HK-2 (cell line): ENCODE measurements at regions not wholly inside any gene's neighbourhood (a gene's known extent, or its start where the extent isn't known, plus 50 kb on each side); places are given as distances from the start of the nearest gene placed in this dataset.
"Not testable (repeated sequence)": the region's sequence is repeated elsewhere in the genome, so short reads cannot be mapped to it uniquely, and the experiment has no call there.

Source experiments
- DNase-seq: peaks from one replicate; pipeline ENCODE4 v3.0.0-alpha.2; 2018; ENCODE audit not compliant: unreplicated experiment

DNA sequence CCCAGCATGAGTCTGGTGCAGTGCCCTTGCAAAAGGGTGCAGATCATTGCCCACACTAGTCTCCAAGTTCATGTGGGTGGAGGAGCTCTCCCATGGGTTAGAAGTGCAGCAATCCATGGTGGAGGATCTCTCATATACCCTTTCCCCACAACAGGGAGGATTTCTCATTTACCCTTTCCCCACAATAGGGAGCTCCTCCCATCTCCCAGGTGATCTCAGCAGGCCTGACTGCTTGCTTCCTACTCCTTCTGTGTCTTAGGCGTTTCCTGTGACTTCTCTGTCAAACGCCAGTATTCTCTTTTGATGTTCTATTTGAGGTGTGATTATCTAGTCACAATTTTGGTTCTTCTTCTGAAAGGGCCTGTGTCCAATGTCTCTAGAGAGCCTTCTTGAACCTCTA lies 133.8 kb upstream of the RFX3 start:
- DNase-seq = no peak

DNA sequence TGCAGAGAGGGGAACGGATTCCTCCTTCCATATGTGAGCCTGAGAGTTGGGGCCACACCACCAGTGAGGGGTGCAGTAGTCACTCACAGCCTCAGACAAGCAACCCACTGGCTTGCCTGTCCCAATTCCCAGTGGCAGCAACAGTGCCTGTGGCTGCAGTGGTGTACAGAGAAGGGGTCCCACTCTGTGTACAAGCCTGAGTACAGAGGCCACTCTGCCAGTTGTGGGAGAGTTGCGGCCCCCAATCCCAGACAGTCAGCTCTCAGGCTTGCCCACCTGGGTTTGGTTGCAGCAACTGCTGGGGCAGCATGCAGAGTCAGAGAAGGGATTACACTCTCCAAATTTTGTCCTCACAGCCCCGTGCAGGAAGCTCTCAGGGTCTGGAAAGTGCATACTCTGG lies 133.2 kb upstream of the RFX3 start:
- no peak for DNase-seq

GRCh38 chr9:3656224-3656623 lies 130.4 kb upstream of the RFX3 start:
- no peak for DNase-seq

GRCh38 chr9:3650994-3651622 lies 125.3 kb upstream of the RFX3 start:
- no peak for DNase-seq

DNA sequence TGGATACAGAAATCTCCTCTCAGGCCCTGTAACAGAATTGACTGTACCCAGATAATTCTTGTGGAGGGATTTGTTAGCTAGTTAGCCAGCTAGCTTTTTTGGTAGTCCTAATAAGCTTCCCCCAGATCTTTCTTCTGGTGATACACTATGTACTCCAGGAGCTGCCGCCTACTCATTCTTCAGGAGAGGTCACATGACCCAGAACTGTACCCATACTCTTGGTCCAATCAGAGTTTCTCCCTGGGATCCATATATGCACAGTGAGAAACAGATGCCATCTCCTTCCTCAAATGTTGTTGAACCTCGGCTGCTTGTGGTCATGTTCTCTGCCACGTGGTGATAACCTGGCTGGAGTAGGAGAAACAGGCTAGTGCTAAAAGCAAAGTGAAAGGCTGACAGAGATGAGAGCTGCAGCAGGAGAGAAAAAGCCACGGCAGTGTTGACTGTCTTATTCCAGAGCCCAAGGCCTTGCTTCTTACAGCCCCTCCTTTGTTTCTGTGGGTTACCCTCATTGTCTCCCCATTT lies 123.0 kb upstream of the RFX3 start:
- no peak for DNase-seq

GRCh38 chr9:3648266-3648665 lies 122.5 kb upstream of the RFX3 start:
- no peak for DNase-seq

- no peak for DNase-seq
Measured at GRCh38 chr9:3647652-3648051, 121.9 kb upstream of the RFX3 start.

DNA sequence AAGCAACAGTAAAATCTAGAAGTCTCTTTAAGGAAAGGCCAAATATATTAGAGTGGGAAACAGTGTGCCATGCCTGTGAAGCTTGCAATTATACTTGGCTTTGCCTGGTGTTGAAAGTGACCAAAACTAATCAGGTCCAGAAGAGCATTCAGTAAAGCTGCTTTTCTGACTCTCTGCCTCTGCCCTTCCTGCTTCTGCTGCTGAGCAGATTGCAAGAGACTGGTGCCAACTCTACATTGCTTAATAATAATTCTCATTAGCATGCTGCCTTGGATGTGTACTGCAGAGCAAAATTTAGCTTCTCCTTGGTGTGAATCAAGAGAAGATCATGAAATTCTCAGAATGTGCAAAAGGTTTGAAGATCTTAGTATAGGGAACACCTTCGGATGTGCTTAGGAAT lies 120.4 kb upstream of the RFX3 start:
- no peak for DNase-seq

DNA sequence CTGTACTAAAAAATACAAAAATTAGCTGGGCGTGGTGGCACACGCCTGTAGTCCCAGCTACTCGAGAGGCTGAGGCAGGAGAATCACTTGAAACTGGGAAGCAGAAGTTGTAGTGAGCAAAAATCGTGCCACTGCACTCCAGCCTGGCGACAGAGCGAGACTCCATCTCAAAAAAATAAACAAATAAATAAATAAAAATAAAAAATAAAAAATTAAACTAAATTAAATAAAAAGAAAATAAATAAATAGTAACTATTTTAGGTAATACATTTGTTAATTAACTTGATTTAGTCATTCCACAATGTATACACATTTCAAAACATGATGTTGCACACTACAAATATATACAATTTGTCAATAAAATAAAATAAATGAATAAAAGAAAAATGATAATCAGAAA lies 116.3 kb upstream of the RFX3 start:
- not testable (repeated sequence) for DNase-seq

GRCh38 chr9:3629495-3629894 lies 103.7 kb upstream of the RFX3 start:
- no peak for DNase-seq

- DNase-seq = no peak
Measured at GRCh38 chr9:3628239-3628638, 102.4 kb upstream of the RFX3 start.

DNA sequence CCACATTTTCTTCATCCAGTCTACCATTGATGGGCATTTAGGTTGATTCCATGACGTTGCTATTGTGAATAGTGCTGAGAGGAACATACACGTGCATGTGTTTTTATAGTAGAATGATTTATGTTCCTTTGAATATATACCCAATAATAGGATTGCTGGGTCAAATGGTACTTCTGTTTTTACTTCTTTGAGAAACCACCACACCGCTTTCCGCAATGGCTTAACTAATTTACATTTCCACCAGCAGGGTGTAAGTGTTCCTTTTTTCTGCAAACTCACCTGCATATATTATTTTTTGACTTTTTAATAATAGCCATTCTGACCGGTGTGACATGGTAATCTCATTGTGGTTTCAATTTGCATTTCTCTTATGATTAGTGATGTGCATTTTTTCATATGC lies 82.2 kb upstream of the RFX3 start:
- DNase-seq = no peak

DNA sequence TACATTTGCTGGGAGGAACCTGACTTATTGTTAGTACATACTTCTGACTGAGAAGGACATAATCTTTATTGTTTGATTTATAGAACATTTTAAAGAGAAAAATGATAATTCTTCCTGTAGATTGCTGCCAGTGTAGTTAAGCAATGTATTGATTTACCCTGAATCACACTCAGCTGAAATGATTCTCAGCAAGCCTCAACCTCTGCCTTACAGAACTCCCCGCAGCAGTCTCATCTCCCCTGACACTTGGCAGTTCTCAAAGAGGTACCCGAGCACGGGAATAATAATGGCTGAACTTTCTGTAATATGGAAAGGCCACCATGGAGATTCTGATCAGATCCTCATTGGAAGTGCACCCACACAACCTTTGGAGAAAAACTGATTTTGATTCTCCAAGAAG lies 74.9 kb upstream of the RFX3 start:
- DNase-seq = no peak

GRCh38 chr9:3597792-3598191 lies 72.0 kb upstream of the RFX3 start:
- no peak for DNase-seq

DNA sequence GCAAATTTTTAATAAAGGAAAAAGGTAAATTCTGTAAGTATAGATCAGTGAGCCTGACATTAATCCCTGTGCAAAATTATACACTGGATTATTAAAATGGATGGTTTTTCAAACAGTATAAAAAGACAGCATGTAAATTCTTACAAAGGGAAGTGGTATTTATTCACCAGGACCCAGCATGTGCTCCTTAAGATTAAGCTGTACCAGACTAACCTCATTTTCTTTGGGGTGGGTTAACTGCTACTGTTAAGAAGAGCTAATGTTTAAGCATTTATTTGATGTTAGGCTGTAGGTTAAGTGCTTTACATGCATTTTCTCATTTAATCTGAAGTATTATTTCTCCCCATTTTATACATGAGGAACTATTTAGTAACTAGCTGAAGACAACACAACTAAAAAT lies 60.3 kb upstream of the RFX3 start:
- DNase-seq = no peak

GRCh38 chr9:3585606-3586005 lies 59.8 kb upstream of the RFX3 start:
- DNase-seq = no peak

GRCh38 chr9:3578786-3579185 lies 53.0 kb upstream of the RFX3 start:
- no peak for DNase-seq

DNA sequence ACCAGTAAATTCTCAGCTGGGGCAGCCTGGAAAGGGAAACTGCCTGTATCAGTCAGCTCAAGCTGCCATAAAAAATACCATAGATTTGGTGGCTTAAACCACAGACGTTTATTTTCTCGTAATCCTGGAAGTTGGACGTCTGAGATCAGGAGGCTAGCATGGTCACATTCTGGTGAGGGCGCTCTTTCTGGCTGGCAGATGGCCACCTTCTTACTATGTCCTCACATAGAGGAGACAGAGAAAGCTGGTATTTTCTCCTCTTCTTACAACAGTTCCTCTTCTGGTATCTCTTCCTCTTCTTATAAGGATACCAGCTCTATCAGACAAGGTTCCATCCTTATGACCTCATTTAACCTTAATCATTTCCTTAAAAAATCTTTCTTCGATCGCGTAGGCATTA lies 50.5 kb upstream of the RFX3 start:
- DNase-seq = no peak

DNA sequence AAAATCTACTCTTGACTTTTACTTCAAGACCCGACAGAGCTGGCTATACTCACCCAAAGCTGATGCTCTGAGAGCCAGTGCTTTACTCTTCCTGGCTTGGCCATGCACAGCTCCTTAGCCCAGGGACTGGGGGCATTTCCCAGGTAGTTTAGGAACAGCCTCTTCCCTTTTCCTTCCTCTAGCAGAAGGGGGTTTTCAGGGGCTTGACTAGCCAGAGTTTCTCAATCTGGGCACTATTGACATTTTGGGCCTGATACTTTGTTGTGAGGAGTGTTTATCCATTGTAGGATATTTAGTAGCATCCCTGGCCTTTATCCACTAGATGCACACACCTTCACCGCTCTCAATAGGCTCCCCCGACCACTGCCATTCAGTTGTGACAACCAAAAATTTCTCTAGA lies 50.0 kb upstream of the RFX3 start:
- no peak for DNase-seq
